ENCODE measurements at regions not wholly inside any gene's neighbourhood (a gene's known extent, or its start where the extent isn't known, plus 50 kb on each side); places are given as distances from the start of the nearest gene placed in this dataset.
"Not testable (repeated sequence)": the region's sequence is repeated elsewhere in the genome, so short reads cannot be mapped to it uniquely, and the experiment has no call there.

GRCh38 chr20:55160996-55161395 lies 685.6 kb downstream of the DOK5 start:
- no peak overlapping the region for H3K4me3 ChIP-seq (ENCODE audit: low read length)
- H3K36me3 ChIP-seq (ENCODE audit: insufficient read depth, low read length): no peaks in the 10 kb centered on the region
- H3K9me3 ChIP-seq (ENCODE audit: low read length): no peaks in the 10 kb centered on the region
- H3K27me3 ChIP-seq (ENCODE audit: insufficient read depth, low read length): no peaks in the 10 kb centered on the region
- H2AFZ ChIP-seq (ENCODE audit: low read depth, low read length): no peak overlapping the region
- no peaks in the 10 kb centered on the region for H3K4me1 ChIP-seq (ENCODE audit: insufficient read depth, low read length)

GRCh38 chr20:55160037-55160436 lies 684.6 kb downstream of the DOK5 start:
- no peaks in the 10 kb centered on the region for H3K4me1 ChIP-seq (ENCODE audit: insufficient read depth, low read length)
- no peak overlapping the region for H3K4me3 ChIP-seq (ENCODE audit: low read length)
- H3K27me3 ChIP-seq (ENCODE audit: insufficient read depth, low read length): no peaks in the 10 kb centered on the region
- H3K9me3 ChIP-seq (ENCODE audit: low read length): no peaks in the 10 kb centered on the region
- no peaks in the 10 kb centered on the region for H3K36me3 ChIP-seq (ENCODE audit: insufficient read depth, low read length)
- no peak overlapping the region for H2AFZ ChIP-seq (ENCODE audit: low read depth, low read length)

GRCh38 chr20:55159230-55159629 lies 683.8 kb downstream of the DOK5 start:
- H3K4me1 ChIP-seq (ENCODE audit: insufficient read depth, low read length): no peaks in the 10 kb centered on the region
- no peaks in the 10 kb centered on the region for H3K36me3 ChIP-seq (ENCODE audit: insufficient read depth, low read length)
- H3K4me3 ChIP-seq (ENCODE audit: low read length): no peak overlapping the region
- no peaks in the 10 kb centered on the region for H3K27me3 ChIP-seq (ENCODE audit: insufficient read depth, low read length)
- H2AFZ ChIP-seq (ENCODE audit: low read depth, low read length): no peak overlapping the region
- H3K9me3 ChIP-seq (ENCODE audit: low read length): no peaks in the 10 kb centered on the region

- H3K4me3 ChIP-seq (ENCODE audit: low read length): no peak overlapping the region
- no peaks in the 10 kb centered on the region for H3K36me3 ChIP-seq (ENCODE audit: insufficient read depth, low read length)
These were observed 683.1 kb downstream of the DOK5 start for GRCh38 chr20:55158446-55158845.

GRCh38 chr20:55155360-55155759 lies 680.0 kb downstream of the DOK5 start:
- no peaks in the 10 kb centered on the region for H3K9me3 ChIP-seq (ENCODE audit: low read length)
- H3K4me1 ChIP-seq (ENCODE audit: insufficient read depth, low read length): no peaks in the 10 kb centered on the region
- H3K4me3 ChIP-seq (ENCODE audit: low read length): no peak overlapping the region
- H3K36me3 ChIP-seq (ENCODE audit: insufficient read depth, low read length): no peaks in the 10 kb centered on the region
- no peaks in the 10 kb centered on the region for H3K27me3 ChIP-seq (ENCODE audit: insufficient read depth, low read length)
- no peak overlapping the region for H2AFZ ChIP-seq (ENCODE audit: low read depth, low read length)

More at GRCh38 chr20:55158446-55158845, 683.1 kb downstream of the DOK5 start:
- no peaks in the 10 kb centered on the region for H3K4me1 ChIP-seq (ENCODE audit: insufficient read depth, low read length)
- no peaks in the 10 kb centered on the region for H3K9me3 ChIP-seq (ENCODE audit: low read length)
- H3K27me3 ChIP-seq (ENCODE audit: insufficient read depth, low read length): no peaks in the 10 kb centered on the region
- no peak overlapping the region for H2AFZ ChIP-seq (ENCODE audit: low read depth, low read length)

- Histone ChIP-seq H2AFZ (ENCODE audit: low read depth, low read length) (no peak overlapping the region), H3K4me1 (ENCODE audit: insufficient read depth, low read length) (no peaks in the 10 kb centered on the region), H3K9me3 (ENCODE audit: low read length) (no peaks in the 10 kb centered on the region), H3K27me3 (ENCODE audit: insufficient read depth, low read length) (no peaks in the 10 kb centered on the region), H3K4me3 (ENCODE audit: low read length) (no peak overlapping the region), H3K36me3 (ENCODE audit: insufficient read depth, low read length) (no peaks in the 10 kb centered on the region)
These were observed 677.7 kb downstream of the DOK5 start for GRCh38 chr20:55153001-55153645.

- no peaks in the 10 kb centered on the region for H3K9me3 ChIP-seq (ENCODE audit: low read length)
These were observed 675.8 kb downstream of the DOK5 start for GRCh38 chr20:55151171-55151570.

GRCh38 chr20:55143601-55144000 lies 668.2 kb downstream of the DOK5 start:
- Histone ChIP-seq H3K4me3 (ENCODE audit: low read length) (no peak overlapping the region), H3K9me3 (ENCODE audit: low read length) (no peaks in the 10 kb centered on the region), H3K4me1 (ENCODE audit: insufficient read depth, low read length) (no peaks in the 10 kb centered on the region), H3K36me3 (ENCODE audit: insufficient read depth, low read length) (no peaks in the 10 kb centered on the region), H2AFZ (ENCODE audit: low read depth, low read length) (no peak overlapping the region), H3K27me3 (ENCODE audit: insufficient read depth, low read length) (no peaks in the 10 kb centered on the region)

More at GRCh38 chr20:55151171-55151570, 675.8 kb downstream of the DOK5 start:
- Histone ChIP-seq H3K36me3 (ENCODE audit: insufficient read depth, low read length) (no peaks in the 10 kb centered on the region), H3K4me1 (ENCODE audit: insufficient read depth, low read length) (no peaks in the 10 kb centered on the region), H3K4me3 (ENCODE audit: low read length) (no peak overlapping the region), H3K27me3 (ENCODE audit: insufficient read depth, low read length) (no peaks in the 10 kb centered on the region), H2AFZ (ENCODE audit: low read depth, low read length) (no peak overlapping the region)

- no peaks in the 10 kb centered on the region for H3K9me3 ChIP-seq (ENCODE audit: low read length)
- H3K36me3 ChIP-seq (ENCODE audit: insufficient read depth, low read length): no peaks in the 10 kb centered on the region
- H3K4me1 ChIP-seq (ENCODE audit: insufficient read depth, low read length): no peaks in the 10 kb centered on the region
- H2AFZ ChIP-seq (ENCODE audit: low read depth, low read length): no peak overlapping the region
- H3K4me3 ChIP-seq (ENCODE audit: low read length): no peak overlapping the region
- no peaks in the 10 kb centered on the region for H3K27me3 ChIP-seq (ENCODE audit: insufficient read depth, low read length)
These were observed 667.5 kb downstream of the DOK5 start for GRCh38 chr20:55142932-55143331.

- Histone ChIP-seq H3K36me3 (ENCODE audit: insufficient read depth, low read length) (no peaks in the 10 kb centered on the region), H3K4me1 (ENCODE audit: insufficient read depth, low read length) (no peaks in the 10 kb centered on the region), H2AFZ (ENCODE audit: low read depth, low read length) (no peak overlapping the region), H3K4me3 (ENCODE audit: low read length) (no peak overlapping the region), H3K27me3 (ENCODE audit: insufficient read depth, low read length) (no peaks in the 10 kb centered on the region), H3K9me3 (ENCODE audit: low read length) (no peaks in the 10 kb centered on the region)
These were observed 665.2 kb downstream of the DOK5 start for GRCh38 chr20:55140631-55141030.

- Histone ChIP-seq H3K27me3 (ENCODE audit: insufficient read depth, low read length) (no peaks in the 10 kb centered on the region), H3K4me1 (ENCODE audit: insufficient read depth, low read length) (no peaks in the 10 kb centered on the region), H3K4me3 (ENCODE audit: low read length) (no peak overlapping the region), H3K9me3 (ENCODE audit: low read length) (no peaks in the 10 kb centered on the region), H3K36me3 (ENCODE audit: insufficient read depth, low read length) (no peaks in the 10 kb centered on the region), H2AFZ (ENCODE audit: low read depth, low read length) (no peak overlapping the region)
These were observed 663.9 kb downstream of the DOK5 start for GRCh38 chr20:55139173-55139765.

GRCh38 chr20:55135923-55136322 lies 660.5 kb downstream of the DOK5 start:
- Histone ChIP-seq H3K9me3 (ENCODE audit: low read length) (no peaks in the 10 kb centered on the region), H3K4me3 (ENCODE audit: low read length) (no peak overlapping the region), H3K4me1 (ENCODE audit: insufficient read depth, low read length) (no peaks in the 10 kb centered on the region), H2AFZ (ENCODE audit: low read depth, low read length) (no peak overlapping the region), H3K27me3 (ENCODE audit: insufficient read depth, low read length) (no peaks in the 10 kb centered on the region), H3K36me3 (ENCODE audit: insufficient read depth, low read length) (no peaks in the 10 kb centered on the region)

- no peaks in the 10 kb centered on the region for H3K27me3 ChIP-seq (ENCODE audit: insufficient read depth, low read length)
- H3K4me1 ChIP-seq (ENCODE audit: insufficient read depth, low read length): no peaks in the 10 kb centered on the region
- H3K36me3 ChIP-seq (ENCODE audit: insufficient read depth, low read length): no peaks in the 10 kb centered on the region
- H2AFZ ChIP-seq (ENCODE audit: low read depth, low read length): no peak overlapping the region
- no peak overlapping the region for H3K4me3 ChIP-seq (ENCODE audit: low read length)
- H3K9me3 ChIP-seq (ENCODE audit: low read length): no peaks in the 10 kb centered on the region
These were observed 657.1 kb downstream of the DOK5 start for GRCh38 chr20:55132523-55132922.

GRCh38 chr20:55117577-55117976 lies 642.2 kb downstream of the DOK5 start:
- H3K27me3 ChIP-seq (ENCODE audit: insufficient read depth, low read length); H3K36me3 ChIP-seq (ENCODE audit: insufficient read depth, low read length); H3K9me3 ChIP-seq (ENCODE audit: low read length); H3K4me1 ChIP-seq (ENCODE audit: insufficient read depth, low read length); H2AFZ ChIP-seq (ENCODE audit: low read depth, low read length); H3K4me3 ChIP-seq (ENCODE audit: low read length): not testable (repeated sequence)
